ENCODE measurements at regions not wholly inside any gene's neighbourhood (a gene's known extent, or its start where the extent isn't known, plus 50 kb on each side); places are given as distances from the start of the nearest gene placed in this dataset.

DNA sequence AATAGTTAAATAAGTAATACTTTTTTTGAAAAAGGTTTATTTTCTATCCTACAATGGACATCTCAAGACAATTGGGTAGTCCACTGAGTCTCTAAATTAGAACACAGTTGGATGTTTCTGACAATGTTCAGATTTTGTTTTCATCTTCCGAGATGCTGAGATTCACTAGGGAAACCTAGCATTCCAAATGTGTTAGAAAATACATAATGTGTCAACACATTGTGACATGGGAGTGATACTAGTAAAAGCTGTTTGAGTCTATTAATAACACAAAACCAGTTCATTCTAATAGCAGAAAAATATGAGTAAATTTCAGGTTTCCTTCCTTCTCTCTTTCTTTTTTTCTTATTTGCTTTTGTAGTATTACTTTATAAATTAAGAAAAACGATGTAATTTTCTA, 68.2 kb upstream of the CDH10 start:
- DNase-seq (ENCODE audit: low read depth in 2 of 2), result no peak

DNA sequence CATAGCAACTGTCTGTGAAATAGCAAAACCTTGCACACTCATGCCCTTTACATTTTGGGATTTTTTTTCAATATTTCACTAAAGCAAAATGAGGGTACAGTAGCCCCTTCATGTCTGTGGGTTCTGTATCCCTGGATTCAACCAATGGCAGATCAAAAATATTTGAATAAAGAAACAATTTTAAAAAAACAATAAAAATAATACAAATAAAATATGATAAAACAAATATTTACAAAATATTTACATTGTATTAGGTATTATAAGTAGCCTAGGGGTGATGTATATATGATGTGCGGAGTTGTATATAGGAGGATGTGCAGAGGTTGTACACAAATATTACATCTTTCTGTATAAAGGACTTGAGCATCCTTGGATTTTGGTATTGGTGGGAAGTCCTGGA, 67.3 kb upstream of the CDH10 start:
- no peak for DNase-seq (ENCODE audit: low read depth in 2 of 2)

DNA sequence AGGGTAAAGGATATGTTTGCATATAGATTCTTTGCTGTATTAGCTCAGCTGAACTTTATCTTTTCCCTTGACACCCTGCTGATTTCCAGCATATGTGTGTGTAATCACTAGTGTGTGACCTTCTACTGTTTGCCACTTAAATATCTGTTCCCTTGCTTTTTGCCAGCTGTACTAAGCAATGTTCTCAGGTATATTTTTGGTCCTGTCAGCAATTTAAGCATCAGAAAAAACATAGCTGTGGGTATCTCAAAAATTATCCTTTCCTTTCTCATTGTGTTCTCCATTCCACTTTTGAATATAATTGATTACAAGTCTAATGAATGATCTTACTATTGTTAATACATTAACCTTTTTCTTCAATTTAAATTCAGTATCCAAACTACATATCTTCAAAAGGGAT, 59.2 kb upstream of the CDH10 start:
- no peak for DNase-seq (ENCODE audit: low read depth in 2 of 2)

Data from fibroblast of skin of left biceps (primary cell).